ENCODE measurements at regions not wholly inside any gene's neighbourhood (a gene's known extent, or its start where the extent isn't known, plus 50 kb on each side); places are given as distances from the start of the nearest gene placed in this dataset.

DNA sequence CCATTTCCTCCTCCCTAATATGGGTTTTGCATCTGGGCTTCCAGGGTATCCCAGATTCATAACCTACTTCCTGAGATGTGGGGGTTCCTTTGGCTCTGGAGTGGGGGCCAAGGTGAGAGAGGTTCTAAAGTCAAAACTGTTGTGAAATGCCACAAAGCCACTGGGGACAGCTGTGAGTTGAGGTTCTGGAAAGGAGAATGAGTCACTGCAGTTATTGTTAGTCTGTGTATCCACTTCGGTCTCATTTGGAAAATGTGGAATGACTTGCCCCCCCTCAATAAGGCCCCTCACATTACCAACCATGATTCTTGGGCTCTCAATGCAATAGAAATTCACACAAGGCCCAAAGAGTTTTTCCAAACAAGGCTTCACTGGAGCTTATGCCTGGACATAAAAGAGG lies 51.1 kb upstream of the LGALSL start:
- no peak for DNase-seq (ENCODE audit: low read depth in 2 of 2)

DNA sequence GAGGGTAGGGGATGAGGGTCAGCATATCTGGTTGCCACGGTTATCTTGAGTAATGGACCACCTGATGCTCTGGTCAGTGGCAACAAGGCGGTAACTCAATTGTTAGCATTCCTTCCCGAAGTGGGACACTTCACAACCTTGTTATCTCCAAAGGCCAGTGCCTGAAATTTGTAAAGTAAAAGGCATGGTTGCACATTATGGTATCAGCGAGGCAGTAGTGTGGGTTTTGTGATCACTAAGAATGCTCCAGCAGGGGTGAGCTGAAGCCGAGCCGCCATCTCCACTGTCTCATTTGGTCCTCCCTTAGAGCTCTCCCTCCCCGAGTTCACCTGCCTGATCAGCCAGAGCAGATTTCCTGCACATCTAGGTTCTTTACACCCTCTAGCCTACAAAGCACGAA lies 50.5 kb upstream of the LGALSL start:
- no peak for DNase-seq (ENCODE audit: low read depth in 2 of 2)

DNA sequence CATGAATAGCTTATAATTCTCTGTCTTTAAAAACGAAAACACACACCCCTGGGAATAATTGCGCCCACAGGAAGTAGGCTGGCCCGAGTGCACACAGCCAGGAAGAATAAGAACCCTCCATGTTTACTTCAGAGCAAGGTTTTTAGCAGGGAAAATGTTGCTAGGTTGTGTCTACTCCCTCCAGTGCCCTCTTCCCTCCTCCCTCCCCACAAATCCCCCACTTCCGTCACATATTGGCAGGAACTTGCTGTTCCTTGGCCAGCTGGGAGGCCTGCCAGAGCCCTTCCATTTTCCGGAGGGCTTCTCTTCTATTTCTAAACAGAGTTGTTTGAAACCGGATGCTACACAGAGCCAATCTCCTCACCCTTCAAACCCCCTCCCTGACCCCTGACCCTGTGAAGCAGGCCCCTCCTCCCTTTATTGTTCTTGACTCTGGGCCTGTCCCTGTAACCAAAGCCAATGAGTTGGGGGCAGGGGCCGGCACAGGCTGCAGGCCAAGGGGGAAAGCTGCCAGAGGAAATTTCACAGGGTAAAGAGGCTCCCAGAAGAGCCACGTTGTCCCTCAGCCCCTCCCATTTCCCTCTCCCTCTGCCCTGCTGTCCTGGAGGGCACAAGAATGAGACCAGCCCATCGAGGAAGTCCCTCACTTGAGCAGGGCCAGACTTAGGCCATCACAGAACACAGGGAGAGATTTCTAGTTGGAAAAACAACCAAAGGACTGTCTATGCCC lies 49.8 kb upstream of the LGALSL start:
- peak; percentile 34 to 42 for DNase-seq (ENCODE audit: low read depth in 2 of 2)
